HG02870 (cell line): ENCODE measurements at regions not wholly inside any gene's neighbourhood (a gene's known extent, or its start where the extent isn't known, plus 50 kb on each side); places are given as distances from the start of the nearest gene placed in this dataset.

Experiments
- ATAC-seq: cut with Tn5 transposase; IDR thresholded peaks from one replicate; pipeline ENCODE4 v1.9.1; 2021; ENCODE audit warnings: mild to moderate bottlenecking, moderate library complexity; ENCODE audit not compliant: unreplicated experiment

GRCh38 chr20:58019027-58019849, 209.2 kb downstream of the ANKRD60 start:
- ATAC-seq = no peak

DNA sequence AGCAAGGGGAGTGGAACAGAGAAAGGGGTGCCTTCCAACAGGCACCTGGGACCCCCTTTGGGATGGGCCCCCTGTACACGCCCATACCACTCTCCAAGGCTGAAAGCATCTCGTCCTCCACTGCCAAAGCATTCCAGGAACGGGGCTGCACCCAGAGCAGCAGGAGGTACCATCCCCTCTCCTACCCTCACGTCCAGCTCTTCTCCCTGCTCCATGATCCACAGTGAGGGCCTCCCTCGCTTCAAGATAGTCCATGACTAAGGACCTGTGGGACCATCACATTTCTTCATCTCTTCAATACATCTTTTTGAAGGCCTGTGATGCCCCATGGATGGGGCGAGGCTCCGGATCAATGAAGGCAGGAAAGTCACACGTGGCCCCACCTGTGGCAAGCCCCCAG, 209.9 kb downstream of the ANKRD60 start:
- ATAC-seq = no peak

DNA sequence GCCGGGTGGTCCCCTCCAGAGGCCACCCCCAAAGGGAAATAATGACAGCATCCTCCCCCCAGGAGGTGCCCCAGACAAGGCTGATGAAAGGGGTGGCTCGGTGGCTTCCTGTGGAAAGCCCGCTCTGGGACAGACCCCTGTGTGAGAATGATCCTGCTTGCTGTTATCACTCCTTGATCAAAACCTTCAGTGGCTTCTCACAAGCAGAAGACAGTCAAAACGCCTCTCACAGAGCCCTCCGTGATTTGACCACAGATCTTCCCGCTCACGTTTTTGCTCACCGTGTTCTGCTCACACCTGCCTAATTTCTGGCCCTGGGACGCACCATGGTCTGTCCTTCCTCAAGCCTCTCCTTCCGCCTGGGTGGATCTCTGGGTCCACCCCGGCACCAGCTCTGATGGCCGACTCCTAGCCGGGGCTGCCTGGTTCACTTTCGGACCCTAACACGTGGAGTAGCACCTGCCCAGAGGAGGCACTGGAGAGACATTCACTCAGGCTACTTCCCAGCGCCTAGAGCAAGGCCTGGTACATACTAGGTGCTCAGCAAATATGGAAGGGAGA, 210.4 kb downstream of the ANKRD60 start:
- ATAC-seq = no peak

- no peak for ATAC-seq
Observed at GRCh38 chr20:58017231-58017969, 211.1 kb downstream of the ANKRD60 start.

DNA sequence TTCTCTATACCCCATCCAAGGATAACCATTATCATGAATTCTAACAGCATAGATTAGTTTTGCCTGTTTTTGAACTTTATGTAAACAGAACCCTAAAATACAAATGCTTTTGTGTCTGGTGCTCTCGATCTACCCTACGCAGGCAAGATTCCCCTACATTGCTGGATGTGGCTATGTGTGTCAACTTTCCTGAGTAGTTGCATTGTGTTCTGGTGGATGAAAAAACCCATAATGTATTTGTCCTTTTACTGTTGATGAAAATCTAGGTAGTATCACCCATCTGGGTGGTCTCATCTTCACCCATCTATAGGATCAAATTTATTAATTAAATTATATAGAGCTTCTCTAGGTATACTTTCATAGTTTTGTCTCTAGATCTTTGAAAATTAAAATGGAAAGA, 211.7 kb downstream of the ANKRD60 start:
- no peak for ATAC-seq

GRCh38 chr20:58014628-58015315, 213.7 kb downstream of the ANKRD60 start:
- no peak for ATAC-seq

DNA sequence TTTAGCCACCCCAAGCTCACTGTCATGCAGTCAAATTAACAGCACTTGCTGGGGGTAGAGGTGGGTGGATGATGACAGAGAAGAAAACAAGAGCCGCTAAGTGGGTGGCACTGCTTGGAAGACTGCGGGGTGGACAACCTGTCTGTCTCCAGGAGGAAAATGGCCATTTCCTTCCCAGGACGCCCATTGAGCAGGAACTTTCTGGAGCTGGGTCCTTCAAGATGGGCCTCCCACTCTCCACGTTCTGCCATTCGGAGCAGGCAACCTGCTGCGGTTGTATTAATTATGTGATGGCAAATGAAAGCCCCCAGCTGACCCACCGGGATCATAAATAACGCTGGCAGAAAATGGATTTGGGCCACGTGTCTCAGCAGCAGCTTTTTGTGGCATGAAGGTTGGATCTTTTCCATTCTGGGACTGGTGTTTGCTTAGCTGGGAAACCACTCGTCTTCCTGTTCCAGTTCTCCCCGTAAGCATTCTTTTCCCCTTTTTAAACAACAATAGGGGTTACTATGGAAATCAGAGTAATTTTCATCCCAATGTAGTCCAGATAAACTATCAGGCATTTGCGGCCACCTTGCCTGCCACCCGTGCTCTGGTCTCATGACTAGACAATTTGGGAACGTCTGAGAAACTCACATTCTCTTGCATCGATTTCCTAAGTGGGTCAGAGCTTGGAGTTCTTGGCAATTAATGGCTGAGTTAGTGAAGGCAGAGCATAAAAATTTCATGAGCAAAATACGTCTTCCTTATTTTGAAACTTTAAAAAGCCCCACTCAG, 215.5 kb downstream of the ANKRD60 start:
- ATAC-seq = no peak

GRCh38 chr20:58011947-58012610, 216.4 kb downstream of the ANKRD60 start:
- no peak for ATAC-seq

GRCh38 chr20:58011106-58011946, 217.1 kb downstream of the ANKRD60 start:
- no peak for ATAC-seq

DNA sequence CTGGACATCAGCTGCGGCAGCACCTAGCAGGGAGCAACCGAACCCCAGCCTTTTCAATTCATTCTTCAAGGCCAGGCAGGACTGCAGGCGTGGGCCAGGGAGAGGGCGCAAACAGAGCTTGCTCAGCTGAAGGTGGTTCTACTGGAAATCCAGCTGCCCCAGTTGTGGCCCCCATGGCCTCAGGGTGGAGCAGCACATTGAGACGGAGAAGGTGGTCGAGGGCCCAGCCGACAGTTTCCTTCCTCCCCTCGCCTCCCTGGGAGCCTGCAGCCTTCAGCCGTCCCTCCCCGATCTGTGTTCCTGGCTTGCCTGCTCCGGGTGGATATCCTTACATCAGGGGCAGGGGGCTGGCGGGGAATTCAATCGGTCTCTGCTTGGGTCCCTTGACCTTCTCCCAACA, 217.8 kb downstream of the ANKRD60 start:
- no peak for ATAC-seq

GRCh38 chr20:58010186-58010585, 218.3 kb downstream of the ANKRD60 start:
- no peak for ATAC-seq

- no peak for ATAC-seq
Observed at GRCh38 chr20:58008866-58009265, 219.6 kb downstream of the ANKRD60 start.

GRCh38 chr20:58008413-58008812, 220.0 kb downstream of the ANKRD60 start:
- ATAC-seq = no peak

- ATAC-seq = no peak
Observed at GRCh38 chr20:58007947-58008346, 220.5 kb downstream of the ANKRD60 start.

DNA sequence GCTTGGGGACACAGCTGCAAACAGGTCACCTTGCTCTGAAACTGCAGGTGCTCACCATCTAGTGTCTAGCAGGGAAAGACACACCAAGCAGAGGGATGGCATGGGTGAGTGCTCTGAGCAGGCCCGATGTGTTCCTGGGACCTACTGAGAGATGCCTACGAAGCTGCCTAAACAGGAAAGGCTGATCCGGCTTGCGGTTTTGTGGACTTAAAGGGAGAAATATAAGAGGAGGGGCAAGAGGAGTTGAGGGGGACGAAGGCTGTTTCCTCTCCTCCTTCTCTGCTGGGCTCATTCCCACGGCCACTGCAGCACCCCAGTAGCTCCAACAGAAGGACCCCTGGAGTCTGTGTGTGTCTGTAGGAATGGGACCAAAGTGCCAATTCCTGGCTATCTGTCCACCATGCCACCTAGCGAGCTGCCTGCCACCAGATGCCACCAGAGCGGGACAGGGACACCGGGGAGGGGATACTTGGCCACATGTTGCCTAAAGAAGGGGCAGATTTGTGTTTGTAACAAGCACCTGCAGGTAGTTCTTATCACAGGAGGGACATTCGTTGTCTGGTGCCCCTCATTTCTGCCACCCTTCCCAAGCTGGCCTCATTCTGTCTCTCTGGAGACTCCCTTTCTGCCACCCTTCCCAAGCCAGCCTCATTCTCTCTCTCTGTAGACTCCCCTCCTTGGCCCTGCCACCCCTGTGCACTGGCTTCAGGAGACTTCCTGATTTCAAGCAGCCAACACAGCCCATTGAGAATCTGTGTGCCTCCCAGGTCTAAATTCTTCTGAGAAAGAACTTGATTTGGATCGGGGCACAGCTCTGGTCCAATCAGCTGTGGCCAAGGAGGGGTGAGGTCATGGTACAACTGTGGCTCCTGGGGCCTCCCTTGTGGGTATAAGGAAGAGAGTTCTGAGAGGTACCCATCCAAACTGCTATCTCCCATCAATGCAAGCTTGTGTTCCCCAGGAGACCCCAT, 221.8 kb downstream of the ANKRD60 start:
- ATAC-seq = no peak

GRCh38 chr20:58005581-58006345, 222.7 kb downstream of the ANKRD60 start:
- ATAC-seq = no peak

DNA sequence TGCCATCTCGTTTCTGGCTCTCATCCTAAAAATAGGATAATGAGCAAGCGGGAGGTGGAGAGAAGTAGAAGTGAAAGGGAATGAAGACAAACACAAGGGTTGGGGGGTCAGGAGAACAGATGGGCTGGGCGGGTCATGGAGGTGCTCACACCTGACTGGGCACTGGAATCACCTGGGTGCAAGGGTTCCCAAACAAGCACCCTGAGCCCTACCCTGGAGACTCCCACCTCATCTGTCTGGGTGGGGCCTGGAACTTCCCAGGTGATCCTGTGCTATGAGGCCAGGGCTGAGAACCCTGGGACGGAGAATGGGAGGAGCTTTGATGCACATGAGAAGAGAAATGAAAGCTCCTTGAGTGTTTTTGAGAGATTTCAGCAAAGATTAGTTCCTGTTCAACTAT, 223.6 kb downstream of the ANKRD60 start:
- no peak for ATAC-seq
